Neural cell (in vitro differentiated cells): ENCODE measurements at regions not wholly inside any gene's neighbourhood (a gene's known extent, or its start where the extent isn't known, plus 50 kb on each side); places are given as distances from the start of the nearest gene placed in this dataset.

Experiments
- H2AFZ ChIP-seq: fragments of 200-600, 300-800 bp; sonication (generic), shearing (Covaris generic); 2 replicates; pipeline ENCODE4 v1.6.0; 2014; ENCODE audit warnings: low read depth, mild to moderate bottlenecking, antibody characterized with exemption, low read length, moderate library complexity
- H3F3A ChIP-seq: fragments of 200-600 bp; shearing (Covaris generic); 2 replicates; pipeline ENCODE4 v1.6.1; 2016; ENCODE audit warnings: mild to moderate bottlenecking, moderate library complexity, mixed read lengths, antibody characterized with exemption, low read length; ENCODE audit not compliant: insufficient read depth, poor library complexity, severe bottlenecking
- H3K27ac ChIP-seq: fragments of 200-600, 300-800 bp; sonication (generic), shearing (Covaris generic); 2 replicates; pipeline ENCODE4 v1.5.1; 2014; ENCODE audit warnings: mild to moderate bottlenecking, low read length, moderate library complexity
- H3K27me3 ChIP-seq: fragments of 300-800, 200-600 bp; sonication (generic), shearing (Covaris generic); 2 replicates; pipeline ENCODE4 v1.6.0; 2014; ENCODE audit warnings: mild to moderate bottlenecking, low read depth, low read length, moderate library complexity; ENCODE audit not compliant: insufficient read depth
- H3K36me3 ChIP-seq: fragments of 300-800, 200-600 bp; sonication (generic), shearing (Covaris generic); 2 replicates; pipeline ENCODE4 v1.5.1; 2014; ENCODE audit warnings: mild to moderate bottlenecking, antibody characterized with exemption, low read length, moderate library complexity; ENCODE audit not compliant: insufficient read depth
- H3K4me2 ChIP-seq: fragments of 300-800, 200-600 bp; sonication (generic), shearing (Covaris generic); 2 replicates; pipeline ENCODE4 v1.6.0; 2014; ENCODE audit warnings: mild to moderate bottlenecking, low read length
- H3K4me3 ChIP-seq: fragments of 300-800, 200-600 bp; sonication (generic), shearing (Covaris generic); 2 replicates; pipeline ENCODE4 v1.5.1; 2014; ENCODE audit warnings: mild to moderate bottlenecking, low read length, moderate library complexity
- H3K79me2 ChIP-seq: fragments of 200-600 bp; shearing (Covaris generic); replicated peaks from 2 replicates; pipeline ENCODE4 v1.6.0; 2014; ENCODE audit warnings: mild to moderate bottlenecking, low read length, moderate library complexity; ENCODE audit not compliant: insufficient read depth
- H3K9ac ChIP-seq: fragments of 300-800, 200-600 bp; sonication (generic), shearing (Covaris generic); 2 replicates; pipeline ENCODE4 v1.6.1; 2016; ENCODE audit warnings: mild to moderate bottlenecking, low read length, mixed read lengths
- H3K9me2 ChIP-seq: fragments of 200-600 bp; shearing (Covaris generic); 2 replicates; pipeline ENCODE4 v1.6.1; 2016; ENCODE audit warnings: mild to moderate bottlenecking, low read length, mixed read lengths; ENCODE audit not compliant: insufficient read depth
- H3K9me3 ChIP-seq: fragments of 200-600, 300-800 bp; sonication (generic), shearing (Covaris generic); 2 replicates; pipeline ENCODE4 v1.6.1; 2016; ENCODE audit warnings: mild to moderate bottlenecking, mixed run types, low read length, moderate library complexity, mixed read lengths
- H4K20me1 ChIP-seq: fragments of 200-600 bp; shearing (Covaris generic); 2 replicates; pipeline ENCODE4 v1.6.1; 2016; ENCODE audit warnings: mild to moderate bottlenecking, mixed run types; ENCODE audit not compliant: insufficient read depth
- CTCF ChIP-seq: fragments of 450-650 bp; IDR thresholded peaks from 2 replicates; pipeline ENCODE4 v1.5.1; 2014; ENCODE audit warnings: antibody characterized with exemption, mild to moderate bottlenecking, moderate library complexity; ENCODE audit not compliant: poor library complexity, severe bottlenecking
- EP300 ChIP-seq: fragments of 450-650 bp; conservative IDR thresholded peaks from 2 replicates; pipeline ENCODE4 v1.6.1; 2014; ENCODE audit warnings: antibody characterized with exemption, mild to moderate bottlenecking, moderate library complexity; ENCODE audit not compliant: poor library complexity, severe bottlenecking
- EZH2 ChIP-seq: fragments of 200-600, 300-800 bp; shearing (Covaris generic), sonication (generic); IDR thresholded peaks from 2 replicates; pipeline ENCODE4 v1.6.1; 2014; ENCODE audit warnings: antibody characterized with exemption, low read length, borderline replicate concordance, mild to moderate bottlenecking; ENCODE audit not compliant: insufficient read depth, poor library complexity, severe bottlenecking
- MXI1 ChIP-seq: fragments of 450-650 bp; conservative IDR thresholded peaks from 2 replicates; pipeline ENCODE4 v1.6.1; 2014; ENCODE audit warnings: antibody characterized with exemption, mild to moderate bottlenecking; ENCODE audit not compliant: poor library complexity, severe bottlenecking
- POLR2AphosphoS5 ChIP-seq: IDR thresholded peaks from 2 replicates; pipeline ENCODE4 v1.6.1; 2012
- RAD21 ChIP-seq: fragments of 450-650 bp; conservative IDR thresholded peaks from 2 replicates; pipeline ENCODE4 v1.6.1; 2014; ENCODE audit warnings: antibody characterized with exemption, mild to moderate bottlenecking, moderate library complexity
- REST ChIP-seq: IDR thresholded peaks from 2 replicates; pipeline ENCODE4 v1.6.1; 2012; ENCODE audit warnings: borderline replicate concordance
- SMC3 ChIP-seq: fragments of 450-650 bp; conservative IDR thresholded peaks from 2 replicates; pipeline ENCODE4 v1.6.1; 2014; ENCODE audit warnings: antibody characterized with exemption, mild to moderate bottlenecking, moderate library complexity; ENCODE audit not compliant: poor library complexity
- TAF1 ChIP-seq: IDR thresholded peaks from 2 replicates; pipeline ENCODE4 v1.6.1; 2012; ENCODE audit warnings: low read depth

- Histone ChIP-seq H2AFZ (no peak overlapping the region), H3K27me3 (no peaks in the 10 kb centered on the region), H3K9ac (no peak overlapping the region), H3K36me3 (no peaks in the 10 kb centered on the region), H3K4me2 (no peak overlapping the region), H3K4me3 (no peak overlapping the region), H4K20me1 (no peaks in the 10 kb centered on the region), H3F3A (no peaks in the 10 kb centered on the region), H3K79me2 (no peaks in the 10 kb centered on the region), H3K9me3 (no peaks in the 10 kb centered on the region), H3K27ac (no peak overlapping the region), H3K9me2 (no peaks in the 10 kb centered on the region)
- TF ChIP-seq REST (no peak), TAF1 (no peak), MXI1 (no peak), EP300 (no peak), RAD21 (no peak), SMC3 (no peak), POLR2AphosphoS5 (no peak), CTCF (no peak), EZH2 (no peak)
Measured at GRCh38 chrX:131802836-131803626, 220.1 kb upstream of the STK26 start.

- H3K36me3 ChIP-seq = no peaks in the 10 kb centered on the region
- no peak overlapping the region for H3K27ac ChIP-seq
- no peak overlapping the region for H3K4me2 ChIP-seq
- H3K9ac ChIP-seq = no peak overlapping the region
- no peak overlapping the region for H2AFZ ChIP-seq
- no peaks in the 10 kb centered on the region for H3K9me3 ChIP-seq
- no peaks in the 10 kb centered on the region for H3K79me2 ChIP-seq
- no peaks in the 10 kb centered on the region for H4K20me1 ChIP-seq
- no peaks in the 10 kb centered on the region for H3F3A ChIP-seq
- TF ChIP-seq REST (no peak), CTCF (no peak), EZH2 (no peak), EP300 (no peak), TAF1 (no peak), MXI1 (no peak), SMC3 (no peak), POLR2AphosphoS5 (no peak), RAD21 (no peak)
- no peaks in the 10 kb centered on the region for H3K9me2 ChIP-seq
- no peaks in the 10 kb centered on the region for H3K27me3 ChIP-seq
- H3K4me3 ChIP-seq = no peak overlapping the region
Measured at GRCh38 chrX:131812847-131813825, 210.0 kb upstream of the STK26 start.
